ENCODE measurements at regions not wholly inside any gene's neighbourhood (a gene's known extent, or its start where the extent isn't known, plus 50 kb on each side); places are given as distances from the start of the nearest gene placed in this dataset.
A peak's percentile ranks its signal among the peaks of the same experiment; 100 is the strongest.

- no peak for TF ChIP-seq CTCF (IDR thresholded peaks at IDR 0.05; ENCODE audit: low read depth, low read length)
- peak in 1 of 2 donors; percentile 16 for DNase-seq (ENCODE audit: low read depth in 2 of 2)
- no peak overlapping the region for H3K4me3 ChIP-seq (replicated peaks in 1 of 2; ENCODE audit: low read depth in 2 of 2, low read length in 2 of 2)
These were observed 171.5 kb downstream of the C7orf25 start for GRCh38 chr7:42740408-42740807.

- no peak overlapping the region for H3K4me3 ChIP-seq (replicated peaks in 1 of 2; ENCODE audit: low read depth in 2 of 2, low read length in 2 of 2)
- DNase-seq (ENCODE audit: low read depth in 2 of 2) = peak in 1 of 2 donors; percentile 35
- no peak for TF ChIP-seq CTCF (IDR thresholded peaks at IDR 0.05; ENCODE audit: low read depth, low read length)
These were observed 172.2 kb downstream of the C7orf25 start for GRCh38 chr7:42739638-42740037.

GRCh38 chr7:42736931-42737330 lies 174.9 kb downstream of the C7orf25 start:
- DNase-seq (ENCODE audit: low read depth in 2 of 2) = no peak
- no peak for TF ChIP-seq CTCF (IDR thresholded peaks at IDR 0.05; ENCODE audit: low read depth, low read length)
- H3K4me3 ChIP-seq (replicated peaks in 1 of 2; ENCODE audit: low read depth in 2 of 2, low read length in 2 of 2) = no peak overlapping the region

- DNase-seq (ENCODE audit: low read depth in 2 of 2) = peak; percentile 31 to 43
- H3K4me3 ChIP-seq (replicated peaks in 1 of 2; ENCODE audit: low read depth in 2 of 2, low read length in 2 of 2) = no peak overlapping the region
- no peak for TF ChIP-seq CTCF (IDR thresholded peaks at IDR 0.05; ENCODE audit: low read depth, low read length)
These were observed 176.8 kb downstream of the C7orf25 start for GRCh38 chr7:42735081-42735480.

GRCh38 chr7:42734568-42734967 lies 177.3 kb downstream of the C7orf25 start:
- DNase-seq (ENCODE audit: low read depth in 2 of 2) = peak; percentile 53 to 58
- H3K4me3 ChIP-seq (replicated peaks in 1 of 2; ENCODE audit: low read depth in 2 of 2, low read length in 2 of 2) = no peak overlapping the region
- no peak for TF ChIP-seq CTCF (IDR thresholded peaks at IDR 0.05; ENCODE audit: low read depth, low read length)

GRCh38 chr7:42733040-42733439 lies 178.8 kb downstream of the C7orf25 start:
- H3K4me3 ChIP-seq (replicated peaks in 1 of 2; ENCODE audit: low read depth in 2 of 2, low read length in 2 of 2) = no peak overlapping the region
- no peak for TF ChIP-seq CTCF (IDR thresholded peaks at IDR 0.05; ENCODE audit: low read depth, low read length)
- no peak for DNase-seq (ENCODE audit: low read depth in 2 of 2)

- no peak for TF ChIP-seq CTCF (IDR thresholded peaks at IDR 0.05; ENCODE audit: low read depth, low read length)
- DNase-seq (ENCODE audit: low read depth in 2 of 2) = no peak
- H3K4me3 ChIP-seq (replicated peaks in 1 of 2; ENCODE audit: low read depth in 2 of 2, low read length in 2 of 2) = no peak overlapping the region
These were observed 181.3 kb downstream of the C7orf25 start for GRCh38 chr7:42730586-42730985.
